ENCODE measurements at regions not wholly inside any gene's neighbourhood (a gene's known extent, or its start where the extent isn't known, plus 50 kb on each side); places are given as distances from the start of the nearest gene placed in this dataset.
"Not testable (repeated sequence)": the region's sequence is repeated elsewhere in the genome, so short reads cannot be mapped to it uniquely, and the experiment has no call there.

- DNase-seq (ENCODE audit: low spot score): no peak
Measured at GRCh38 chr10:28445516-28445915, 87.4 kb upstream of the WAC start.

DNA sequence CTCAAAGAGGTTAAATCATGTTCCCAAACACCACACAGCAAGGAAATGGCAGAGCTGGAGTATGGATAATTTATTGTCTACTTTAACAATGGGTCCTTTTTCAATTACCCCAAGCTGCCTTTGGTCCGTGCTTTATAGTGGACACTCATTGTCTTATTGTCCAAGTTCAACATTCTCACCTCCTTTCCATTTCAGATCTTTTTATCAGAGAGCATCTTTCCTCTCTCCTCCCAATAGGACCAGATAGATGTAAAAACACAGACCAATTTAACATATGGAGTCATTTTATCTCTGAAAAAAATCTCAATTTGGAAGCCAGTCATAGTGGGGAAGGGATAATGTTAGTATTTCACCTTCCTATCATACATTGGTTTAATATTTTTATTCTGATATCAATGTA, 83.5 kb upstream of the WAC start:
- DNase-seq (ENCODE audit: low spot score): no peak

DNA sequence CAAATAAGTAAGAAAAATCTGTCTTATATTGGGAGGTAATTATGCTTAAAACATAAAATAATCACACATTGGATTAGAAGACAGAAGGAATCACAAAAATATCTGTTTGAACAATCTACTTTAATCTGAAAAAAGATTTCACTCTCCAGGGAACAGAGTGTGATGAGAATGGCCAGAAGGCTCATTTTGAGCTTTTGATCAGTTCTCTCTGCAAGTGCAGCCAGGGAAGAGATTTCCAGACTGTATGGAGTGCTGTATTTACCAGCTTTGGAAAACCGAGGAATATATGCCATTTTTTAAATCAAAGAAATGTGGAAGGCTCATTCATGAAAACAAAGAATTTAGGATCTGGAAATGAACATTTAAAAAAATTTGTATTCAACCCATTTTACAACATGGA, 83.0 kb upstream of the WAC start:
- no peak for DNase-seq (ENCODE audit: low spot score)

GRCh38 chr10:28453926-28454325, 79.0 kb upstream of the WAC start:
- no peak for DNase-seq (ENCODE audit: low spot score)

DNA sequence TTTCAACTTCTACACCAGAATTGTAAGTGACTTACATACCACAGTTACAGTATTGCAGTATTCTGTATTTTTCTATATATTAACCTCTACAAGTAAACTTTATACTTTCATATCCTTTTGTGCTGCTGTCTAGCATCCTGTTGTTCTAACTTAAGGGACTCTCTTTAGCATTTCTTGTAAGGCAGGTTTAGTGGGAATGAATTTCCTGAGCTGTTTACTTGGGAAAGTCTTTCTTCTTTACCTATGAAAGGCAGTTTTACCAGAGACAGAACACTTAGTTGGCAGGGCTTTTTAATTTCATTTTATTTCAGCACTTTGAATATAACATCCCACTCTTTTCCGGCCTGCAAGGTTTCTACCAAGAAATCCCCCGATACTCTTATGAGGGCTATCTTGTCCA, 75.8 kb upstream of the WAC start:
- DNase-seq (ENCODE audit: low spot score): no peak

DNA sequence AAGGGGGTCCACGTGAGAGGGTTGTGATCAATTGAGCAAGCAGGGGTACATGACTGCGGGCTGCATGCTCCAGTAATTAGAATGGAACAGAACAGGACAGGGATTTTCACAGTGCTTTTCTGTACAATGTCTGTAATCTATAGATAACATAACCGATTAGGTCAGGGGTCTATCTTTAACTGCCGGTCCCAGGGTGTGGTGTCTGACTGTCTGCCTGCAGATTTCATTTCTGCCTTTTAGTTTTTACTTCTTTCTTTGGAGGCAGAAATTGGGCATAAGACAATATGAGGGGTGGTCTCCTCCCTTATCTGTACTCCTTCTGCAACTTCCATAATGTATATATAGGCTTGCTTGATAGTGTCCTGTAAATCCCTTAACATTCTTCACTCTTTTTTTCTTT, 75.0 kb upstream of the WAC start:
- not testable (repeated sequence) for DNase-seq (ENCODE audit: low spot score)

DNA sequence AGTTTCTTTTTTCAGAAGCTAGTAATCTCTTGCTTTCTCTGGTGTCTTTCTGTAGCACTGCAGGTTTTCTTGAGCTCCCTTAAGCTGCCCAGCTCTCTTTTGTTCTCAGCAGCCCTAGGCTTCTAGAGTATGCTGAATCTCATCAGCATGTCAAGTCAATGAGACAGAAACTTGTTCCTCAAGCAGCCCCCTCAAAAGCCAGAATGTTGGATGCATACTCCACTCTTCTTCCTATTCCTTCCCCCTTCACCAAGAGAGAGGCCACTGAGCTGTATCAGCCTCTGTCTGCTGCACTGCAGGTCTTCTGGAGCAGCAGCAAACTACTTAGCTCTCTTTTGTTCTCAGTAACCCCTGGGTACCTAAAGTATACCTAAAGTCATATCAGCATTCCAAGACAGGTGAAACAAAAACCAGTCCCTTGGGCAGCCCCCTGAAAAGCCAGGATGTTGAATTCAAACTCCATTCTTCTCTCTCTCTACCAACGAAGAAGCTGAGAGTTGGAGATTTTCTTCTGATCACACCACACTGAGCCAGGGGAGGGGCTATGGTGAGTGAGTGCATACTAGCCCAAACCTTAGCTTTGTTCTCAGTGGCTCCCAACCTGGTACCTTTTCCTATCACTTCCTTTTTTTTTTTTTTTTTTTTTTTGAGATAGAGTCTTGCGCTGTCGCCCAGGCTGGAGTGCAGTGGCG, 73.3 kb upstream of the WAC start:
- no peak for DNase-seq (ENCODE audit: low spot score)

DNA sequence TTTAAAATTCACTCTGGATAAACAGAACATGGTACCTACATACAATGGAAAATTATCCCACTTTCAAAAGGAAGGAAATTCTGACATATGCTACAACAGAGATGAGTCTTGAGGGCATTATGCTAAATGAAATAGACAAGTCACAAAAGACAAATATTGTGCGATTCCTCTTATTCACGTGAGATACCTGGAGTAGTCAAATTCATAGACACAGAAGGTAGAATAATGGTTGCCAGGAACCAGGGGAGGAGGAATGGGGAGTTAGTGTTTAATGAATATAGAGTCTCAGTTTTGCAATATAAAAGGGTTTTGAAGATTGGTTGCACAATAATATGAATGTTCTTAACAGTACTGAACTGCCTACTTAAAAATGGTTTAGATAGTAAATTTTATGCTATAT, 69.8 kb upstream of the WAC start:
- DNase-seq (ENCODE audit: low spot score): no peak

DNA sequence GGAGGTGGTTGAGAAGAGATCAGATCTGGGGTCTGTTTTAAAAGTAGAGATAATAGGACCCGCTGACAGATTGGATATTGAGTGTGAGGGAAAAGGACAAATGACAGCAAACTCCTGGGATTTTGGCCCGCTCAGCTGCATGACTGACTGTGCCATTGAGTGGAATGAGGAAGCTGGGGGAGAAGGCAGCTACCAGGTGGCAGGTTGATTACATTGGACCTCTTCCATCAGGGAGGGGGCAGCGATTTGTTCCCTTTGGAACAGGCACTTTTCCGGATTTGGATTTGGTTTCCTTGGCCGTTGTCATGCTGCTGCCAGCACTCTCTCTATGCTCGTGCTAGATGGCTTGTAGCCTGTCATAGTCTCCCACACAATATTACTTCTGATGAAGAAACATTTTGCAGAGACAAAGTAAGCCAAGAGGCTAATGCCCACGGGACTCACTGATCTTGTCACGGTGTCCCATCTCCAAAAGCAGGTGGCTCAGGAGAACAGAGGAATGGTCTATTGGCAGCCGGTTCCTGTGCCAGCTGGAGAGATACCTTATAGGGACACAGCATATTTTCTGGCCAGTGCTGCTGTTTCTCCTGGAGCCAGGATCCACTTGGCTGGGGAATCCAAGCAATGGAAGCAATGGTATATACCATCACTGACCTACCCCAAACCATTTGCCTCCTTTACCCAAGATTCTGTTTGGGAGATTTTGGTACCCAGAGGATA, 69.1 kb upstream of the WAC start:
- DNase-seq (ENCODE audit: low spot score): no peak

- no peak for DNase-seq (ENCODE audit: low spot score)
Measured at GRCh38 chr10:28467615-28468014, 65.3 kb upstream of the WAC start.

GRCh38 chr10:28468707-28469483, 64.0 kb upstream of the WAC start:
- DNase-seq (ENCODE audit: low spot score): no peak

DNA sequence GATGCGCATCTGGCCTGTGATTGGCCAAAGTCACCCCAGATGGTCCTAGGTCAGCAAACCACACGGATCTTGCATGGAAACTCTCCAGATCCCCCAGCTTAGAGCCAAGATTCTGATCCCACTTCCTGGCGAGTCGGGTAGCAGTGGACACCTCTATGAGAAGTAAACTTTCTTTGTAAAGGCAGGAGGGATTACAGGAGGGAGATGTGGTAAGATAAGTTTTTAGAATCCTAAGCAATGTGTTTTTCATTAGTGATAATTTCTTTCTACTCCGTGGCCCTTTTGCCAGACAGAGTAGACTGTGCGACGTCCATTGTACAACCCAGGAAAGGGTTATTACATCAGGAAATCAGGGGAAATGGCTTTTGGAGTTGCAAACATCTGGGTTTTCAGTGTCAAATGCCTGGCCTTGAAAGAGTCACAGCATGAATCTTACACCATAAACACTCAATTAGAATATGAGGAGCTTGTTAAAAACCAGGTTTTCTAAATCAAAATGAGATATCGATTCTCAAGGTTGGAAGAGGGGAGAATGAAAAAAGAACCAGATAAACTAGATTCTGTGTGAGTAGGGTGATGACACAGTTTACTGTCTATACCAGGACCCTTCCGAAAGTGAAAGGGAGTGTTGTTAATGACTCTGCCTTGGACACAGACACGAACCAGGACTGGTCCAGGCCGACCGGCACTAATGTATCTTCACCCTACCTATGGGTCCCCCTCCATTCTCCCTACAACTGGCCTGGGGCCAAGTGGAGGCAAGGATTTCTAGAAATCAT, 61.9 kb upstream of the WAC start:
- no peak for DNase-seq (ENCODE audit: low spot score)

DNA sequence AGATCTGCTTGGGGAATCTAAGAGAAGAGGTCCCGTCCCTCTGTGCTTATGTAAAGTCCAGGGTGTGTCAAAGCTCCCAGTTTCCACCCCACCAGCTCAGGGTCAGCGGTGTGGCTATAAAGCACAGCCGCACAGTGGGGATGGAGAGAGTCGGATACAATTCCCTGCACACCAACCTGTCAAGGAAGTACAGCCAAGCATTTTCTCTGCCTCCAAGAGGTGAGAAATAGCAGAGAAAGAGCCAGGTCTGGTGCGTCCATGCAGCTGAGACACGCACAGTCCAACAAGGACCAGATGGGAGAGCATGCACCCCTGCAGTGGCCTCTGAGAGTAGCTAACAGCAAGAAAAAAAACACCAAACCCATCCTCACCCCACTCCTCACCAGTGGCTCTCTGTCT, 61.3 kb upstream of the WAC start:
- DNase-seq (ENCODE audit: low spot score): no peak

- no peak for DNase-seq (ENCODE audit: low spot score)
Measured at GRCh38 chr10:28478646-28479045, 54.3 kb upstream of the WAC start.

DNA sequence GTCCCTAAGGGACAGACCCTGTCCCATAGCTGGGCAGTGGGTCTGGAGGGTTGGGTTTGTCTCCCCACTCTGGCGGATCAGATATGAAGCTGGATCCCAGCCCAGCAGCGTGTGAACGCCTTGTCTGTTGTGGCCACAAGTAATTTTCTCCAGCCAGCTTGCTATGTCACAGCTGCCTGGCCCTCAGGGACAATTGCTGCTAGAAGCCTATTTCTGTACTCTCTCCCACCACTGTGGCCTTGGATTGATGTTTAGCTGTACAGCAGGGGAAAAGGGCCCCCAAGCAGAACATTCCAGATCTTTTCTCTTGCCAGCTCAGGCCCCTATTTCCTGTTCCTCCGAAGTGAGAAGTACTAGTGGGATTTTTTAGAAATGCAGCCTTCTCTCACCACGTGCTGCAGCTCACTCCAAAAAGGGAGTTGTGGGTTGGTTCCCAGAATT, 53.5 kb upstream of the WAC start:
- DNase-seq (ENCODE audit: low spot score): no peak

- no peak for DNase-seq (ENCODE audit: low spot score)
Measured at GRCh38 chr10:28479927-28480627, 52.8 kb upstream of the WAC start.

DNA sequence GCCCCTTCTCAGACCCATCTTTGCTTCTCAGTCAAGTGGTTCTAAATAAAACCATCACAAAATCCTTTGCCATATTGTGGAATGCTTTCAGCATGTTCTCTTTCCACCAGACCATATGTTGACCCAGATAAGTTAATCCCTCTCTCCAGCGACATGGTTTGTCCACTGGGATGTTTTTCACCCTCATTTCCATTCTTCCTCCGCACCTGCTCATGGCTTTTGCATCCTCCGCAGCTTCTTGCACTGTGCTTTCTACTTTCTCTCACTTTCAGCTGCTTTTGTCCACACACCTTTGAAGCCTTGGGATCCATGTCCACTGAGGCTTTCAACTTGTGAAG, 52.3 kb upstream of the WAC start:
- DNase-seq (ENCODE audit: low spot score): no peak

DNA sequence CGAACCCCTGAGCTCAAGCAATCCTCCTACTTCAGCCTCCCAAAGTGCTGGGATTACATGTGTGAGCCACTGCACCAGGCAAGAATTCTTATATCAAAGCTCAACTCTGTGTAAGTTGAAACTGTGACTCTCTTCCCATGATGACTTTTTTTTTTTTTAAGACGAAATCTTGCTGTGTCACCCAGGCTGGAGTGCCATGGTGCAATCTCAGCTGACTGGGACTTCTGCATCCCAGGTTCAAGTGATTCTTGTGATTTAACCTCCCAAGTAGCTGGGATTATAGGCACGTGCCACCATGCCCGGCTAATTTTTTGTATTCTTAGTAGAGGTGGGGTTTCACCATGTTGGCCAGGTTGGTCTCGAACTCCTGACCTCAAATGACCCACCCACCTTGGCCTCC, 51.6 kb upstream of the WAC start:
- not testable (repeated sequence) for DNase-seq (ENCODE audit: low spot score)

DNA sequence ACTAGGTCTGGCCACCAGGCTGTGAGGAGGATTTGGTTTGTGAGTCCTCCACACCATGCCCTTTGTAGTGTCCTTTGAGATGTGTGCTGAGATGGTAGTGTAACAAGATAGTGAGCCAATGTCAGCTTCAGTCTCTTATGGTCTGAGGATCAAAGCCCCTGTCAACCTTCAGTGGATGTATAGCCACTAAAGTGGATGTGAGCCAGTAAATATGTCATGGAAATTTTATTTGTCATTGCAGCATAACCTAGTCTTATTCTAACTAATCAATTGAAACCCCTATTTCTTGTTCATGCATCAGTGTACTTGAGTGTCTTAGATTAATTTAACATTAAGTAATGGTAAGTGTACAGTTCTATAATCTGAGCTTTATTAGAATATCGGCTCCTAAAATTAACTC, 51.0 kb upstream of the WAC start:
- DNase-seq (ENCODE audit: low spot score): no peak
